ENCODE measurements at regions not wholly inside any gene's neighbourhood (a gene's known extent, or its start where the extent isn't known, plus 50 kb on each side); places are given as distances from the start of the nearest gene placed in this dataset.
"Not testable (repeated sequence)": the region's sequence is repeated elsewhere in the genome, so short reads cannot be mapped to it uniquely, and the experiment has no call there.

GRCh38 chr10:108600511-108600910, 1322.8 kb downstream of the XPNPEP1 start:
- not testable (repeated sequence) for TF ChIP-seq EZH2 (IDR thresholded peaks at IDR 0.05; ENCODE audit: low read length, unreplicated experiment); CTCF (conservative IDR thresholded peaks at IDR 0.05; ENCODE audit: low read depth, low read length)
